GM12874 (cell line): ENCODE measurements at regions not wholly inside any gene's neighbourhood (a gene's known extent, or its start where the extent isn't known, plus 50 kb on each side); places are given as distances from the start of the nearest gene placed in this dataset.

Experiments used
- TF ChIP-seq, protein P1 (sequence below): IDR thresholded peaks from 2 replicates; pipeline ENCODE4 v1.5.1; 2011; ENCODE audit warnings: low read depth, mild to moderate bottlenecking, control low read depth, low read length, moderate library complexity; ENCODE audit not compliant: insufficient read depth

- TF ChIP-seq, protein P1, sequence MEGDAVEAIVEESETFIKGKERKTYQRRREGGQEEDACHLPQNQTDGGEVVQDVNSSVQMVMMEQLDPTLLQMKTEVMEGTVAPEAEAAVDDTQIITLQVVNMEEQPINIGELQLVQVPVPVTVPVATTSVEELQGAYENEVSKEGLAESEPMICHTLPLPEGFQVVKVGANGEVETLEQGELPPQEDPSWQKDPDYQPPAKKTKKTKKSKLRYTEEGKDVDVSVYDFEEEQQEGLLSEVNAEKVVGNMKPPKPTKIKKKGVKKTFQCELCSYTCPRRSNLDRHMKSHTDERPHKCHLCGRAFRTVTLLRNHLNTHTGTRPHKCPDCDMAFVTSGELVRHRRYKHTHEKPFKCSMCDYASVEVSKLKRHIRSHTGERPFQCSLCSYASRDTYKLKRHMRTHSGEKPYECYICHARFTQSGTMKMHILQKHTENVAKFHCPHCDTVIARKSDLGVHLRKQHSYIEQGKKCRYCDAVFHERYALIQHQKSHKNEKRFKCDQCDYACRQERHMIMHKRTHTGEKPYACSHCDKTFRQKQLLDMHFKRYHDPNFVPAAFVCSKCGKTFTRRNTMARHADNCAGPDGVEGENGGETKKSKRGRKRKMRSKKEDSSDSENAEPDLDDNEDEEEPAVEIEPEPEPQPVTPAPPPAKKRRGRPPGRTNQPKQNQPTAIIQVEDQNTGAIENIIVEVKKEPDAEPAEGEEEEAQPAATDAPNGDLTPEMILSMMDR: no peak
These were observed 81.8 kb upstream of the GPR26 start for GRCh38 chr10:123584419-123584775.

DNA sequence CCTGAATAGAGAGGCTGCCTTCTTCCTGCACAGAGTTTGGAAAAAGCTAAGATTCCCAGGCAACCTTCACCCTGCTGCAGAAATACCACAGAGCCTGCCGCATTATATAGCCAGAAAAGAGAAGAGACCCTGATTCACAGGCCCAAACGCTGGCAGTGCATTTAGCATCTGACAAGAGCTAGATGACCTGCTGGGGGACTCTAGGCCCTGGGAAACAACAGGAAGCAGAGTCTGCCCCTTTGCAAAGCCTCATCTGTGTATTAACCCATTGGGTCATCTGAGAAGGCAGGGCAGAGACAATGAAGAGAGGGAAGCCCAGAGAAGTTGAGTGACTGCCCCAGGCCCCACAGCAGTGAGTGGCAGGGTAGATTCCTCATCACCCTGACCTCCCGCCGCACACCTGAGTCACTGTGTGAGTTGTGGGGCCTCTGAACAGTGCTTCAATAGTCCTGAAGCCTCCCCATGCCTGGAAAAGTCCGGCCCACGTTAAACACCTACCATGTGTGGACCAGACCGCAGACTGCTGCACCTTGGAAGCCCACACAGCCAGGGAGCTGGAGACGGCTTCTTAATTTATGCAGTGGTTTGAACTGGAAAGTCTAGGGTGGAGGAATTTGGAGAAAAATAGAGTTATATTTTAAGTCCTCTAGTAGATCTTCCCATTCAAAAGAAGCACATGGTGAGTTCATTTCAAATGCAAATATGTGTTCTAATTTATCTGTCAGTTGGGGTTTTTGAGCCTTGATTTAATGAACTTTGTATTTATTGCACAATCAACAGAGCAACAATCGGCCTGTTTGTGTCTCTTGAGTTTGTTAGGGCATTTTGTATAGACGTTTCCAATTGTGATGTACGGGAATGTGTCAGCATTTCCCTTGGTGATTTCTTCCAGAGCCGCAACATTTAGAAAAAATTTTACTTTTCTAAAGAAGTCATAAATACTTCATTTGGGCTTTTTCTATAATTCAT is 80.4 kb upstream of the GPR26 start:
- TF ChIP-seq, protein P1: no peak

- TF ChIP-seq, protein P1: no peak
These were observed 79.0 kb upstream of the GPR26 start for GRCh38 chr10:123587110-123587509.

GRCh38 chr10:123588386-123588914 is 77.7 kb upstream of the GPR26 start:
- TF ChIP-seq, protein P1: no peak

- TF ChIP-seq, protein P1: no peak
These were observed 70.5 kb upstream of the GPR26 start for GRCh38 chr10:123595661-123596060.

- TF ChIP-seq, protein P1: no peak
These were observed 68.5 kb upstream of the GPR26 start for GRCh38 chr10:123597676-123598075.

- TF ChIP-seq, protein P1: no peak
These were observed 66.7 kb upstream of the GPR26 start for GRCh38 chr10:123599366-123599849.
